MCF 10A (cell line): ENCODE measurements at regions not wholly inside any gene's neighbourhood (a gene's known extent, or its start where the extent isn't known, plus 50 kb on each side); places are given as distances from the start of the nearest gene placed in this dataset.

Source experiments
- BruUV-seq: library from RNA; stranded (reverse); fragments of 400-500 nt; replicated peaks from 2 replicates; lab custom pipeline; 2021; lab: Mats Ljungman, UMichigan
- CTCF ChIA-PET: fragments of 300-600 bp; sonication (Branson Sonifier 250); formaldehyde crosslinking; extraction: SDS; loops from one replicate; lab custom pipeline; 2021; ENCODE audit warnings: antibody characterized with exemption, inconsistent platforms; lab: Yijun Ruan, JAX
- POLR2A ChIA-PET: fragments of 300-600, 350-650 bp; sonication (Branson Sonifier 250); formaldehyde crosslinking; extraction: SDS; loops from one replicate; lab custom pipeline; 2020; ENCODE audit warnings: antibody characterized with exemption, inconsistent platforms; lab: Yijun Ruan, JAX
- DNase-seq: peaks from one replicate; pipeline ENCODE4 v3.0.0-alpha.2; 2018; ENCODE audit not compliant: unreplicated experiment
- H3K27ac Mint-ChIP-seq: one replicate; pipeline ENCODE4 v1.8.0; 2022; ENCODE audit warnings: mild to moderate bottlenecking, low read depth, mixed read lengths; ENCODE audit not compliant: unreplicated experiment
- H3K27me3 Mint-ChIP-seq: one replicate; pipeline ENCODE4 v1.8.0; 2022; ENCODE audit warnings: mixed read lengths; ENCODE audit not compliant: insufficient read depth, unreplicated experiment
- H3K36me3 Mint-ChIP-seq: one replicate; pipeline ENCODE4 v1.8.0; 2022; ENCODE audit warnings: mild to moderate bottlenecking, moderate library complexity, mixed read lengths; ENCODE audit not compliant: insufficient read depth, unreplicated experiment
- H3K4me1 Mint-ChIP-seq: one replicate; pipeline ENCODE4 v1.8.0; 2022; ENCODE audit warnings: mixed read lengths; ENCODE audit not compliant: insufficient read depth, unreplicated experiment
- H3K4me3 Mint-ChIP-seq: one replicate; pipeline ENCODE4 v1.8.0; 2022; ENCODE audit warnings: mild to moderate bottlenecking, moderate library complexity, mixed read lengths; ENCODE audit not compliant: unreplicated experiment
- H3K9me3 Mint-ChIP-seq: one replicate; pipeline ENCODE4 v1.8.0; 2022; ENCODE audit warnings: mixed read lengths; ENCODE audit not compliant: unreplicated experiment
- intact Hi-C: fragments of 100-400 bp; cut with micrococcal nuclease; formaldehyde crosslinking; loops from 2 replicates; pipeline ENCODE4 v1.14.1; 2022
- TF ChIP-seq, protein P1 (sequence below): fragments of 200-600 bp; IDR thresholded peaks from one replicate; pipeline ENCODE4 v1.8.0; 2022; ENCODE audit warnings: antibody characterized with exemption, mild to moderate bottlenecking; ENCODE audit not compliant: unreplicated experiment

DNA sequence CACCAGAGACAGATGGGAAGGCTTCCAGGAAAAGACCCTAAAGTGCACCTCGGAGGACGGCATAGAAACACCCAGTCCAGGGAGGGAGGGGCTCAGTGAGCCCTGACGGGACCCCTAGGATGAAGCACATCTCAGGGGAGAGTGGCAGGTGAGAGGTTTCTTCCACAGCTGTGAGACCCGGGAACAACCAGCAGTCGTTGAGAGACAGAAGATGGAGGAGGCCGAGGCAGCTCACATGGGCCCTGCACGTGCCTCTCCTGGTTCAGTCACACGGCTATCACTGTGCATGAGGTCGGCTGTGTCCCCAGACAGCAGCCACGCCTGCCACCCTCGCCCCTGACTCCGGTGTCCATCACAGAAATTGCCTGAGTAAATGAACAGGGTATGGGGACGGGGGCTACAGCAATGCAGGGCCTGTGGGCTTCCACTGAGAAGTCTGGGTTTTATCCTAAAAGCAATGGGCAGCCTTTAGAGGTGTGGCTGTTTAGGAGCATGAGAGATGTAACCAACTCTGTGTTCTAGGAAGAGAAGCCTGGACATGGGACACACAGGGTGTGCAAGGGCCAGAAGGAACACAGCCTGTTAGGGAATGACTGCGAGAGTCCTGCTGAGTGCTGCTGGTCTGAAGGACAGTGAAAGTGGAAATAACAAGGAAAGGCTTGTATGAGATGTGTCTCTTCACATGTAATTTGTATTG, 102.0 kb downstream of the TMEM18 start:
- POLR2A ChIA-PET: interaction anchor here (1.1 to 2.7 kb wide), 2 partner anchors 7 to 285 kb away, joined by 3 to 12 read pairs; no protein-coding TSS in a partner anchor
- no peak for DNase-seq
- Mint-ChIP-seq H3K36me3 (no peaks in the 10 kb centered on the region), H3K9me3 (peaks cover 11% of the 10 kb centered on the region), H3K4me3 (no peak overlapping the region), H3K27ac (no peak overlapping the region), H3K4me1 (peaks cover 9% of the 10 kb centered on the region), H3K27me3 (no peaks in the 10 kb centered on the region)
- no TSS peak for BruUV-seq
- CTCF ChIA-PET: no interaction called here
- intact Hi-C loops: no loop called here
- TF ChIP-seq, protein P1, sequence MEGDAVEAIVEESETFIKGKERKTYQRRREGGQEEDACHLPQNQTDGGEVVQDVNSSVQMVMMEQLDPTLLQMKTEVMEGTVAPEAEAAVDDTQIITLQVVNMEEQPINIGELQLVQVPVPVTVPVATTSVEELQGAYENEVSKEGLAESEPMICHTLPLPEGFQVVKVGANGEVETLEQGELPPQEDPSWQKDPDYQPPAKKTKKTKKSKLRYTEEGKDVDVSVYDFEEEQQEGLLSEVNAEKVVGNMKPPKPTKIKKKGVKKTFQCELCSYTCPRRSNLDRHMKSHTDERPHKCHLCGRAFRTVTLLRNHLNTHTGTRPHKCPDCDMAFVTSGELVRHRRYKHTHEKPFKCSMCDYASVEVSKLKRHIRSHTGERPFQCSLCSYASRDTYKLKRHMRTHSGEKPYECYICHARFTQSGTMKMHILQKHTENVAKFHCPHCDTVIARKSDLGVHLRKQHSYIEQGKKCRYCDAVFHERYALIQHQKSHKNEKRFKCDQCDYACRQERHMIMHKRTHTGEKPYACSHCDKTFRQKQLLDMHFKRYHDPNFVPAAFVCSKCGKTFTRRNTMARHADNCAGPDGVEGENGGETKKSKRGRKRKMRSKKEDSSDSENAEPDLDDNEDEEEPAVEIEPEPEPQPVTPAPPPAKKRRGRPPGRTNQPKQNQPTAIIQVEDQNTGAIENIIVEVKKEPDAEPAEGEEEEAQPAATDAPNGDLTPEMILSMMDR: no peak

DNA sequence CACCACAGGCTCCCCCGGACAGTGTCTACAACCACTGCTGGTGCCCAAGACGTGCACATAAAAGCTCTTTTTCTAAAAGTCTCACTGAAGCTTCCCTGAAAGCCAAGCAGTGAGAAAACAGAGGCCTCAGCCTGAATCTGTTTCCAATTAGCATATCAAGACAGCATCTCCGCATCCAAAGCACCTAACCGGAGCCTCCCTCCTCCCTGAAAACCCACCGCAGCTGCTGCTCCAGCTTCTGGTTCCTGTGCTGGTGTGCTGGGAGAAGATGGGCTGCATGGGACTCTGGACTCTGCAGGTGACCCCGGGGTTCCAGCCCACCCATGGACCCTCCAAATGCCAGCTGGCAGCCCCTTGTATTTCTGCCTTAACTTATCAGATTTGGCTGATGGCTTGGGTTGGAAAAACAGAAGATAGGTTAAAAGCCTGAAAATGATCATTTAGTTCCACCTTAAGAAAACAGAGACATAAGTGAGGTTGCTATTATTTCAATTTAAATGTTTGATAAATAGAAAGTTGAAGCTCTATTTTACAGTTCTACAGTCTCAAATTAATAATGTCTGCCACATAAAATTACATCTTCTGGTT, 103.3 kb downstream of the TMEM18 start:
- no peak overlapping the region for H3K4me3 Mint-ChIP-seq
- TF ChIP-seq, protein P1: no peak
- H3K27ac Mint-ChIP-seq: no peak overlapping the region
- H3K4me1 Mint-ChIP-seq: peaks cover 9% of the 10 kb centered on the region
- intact Hi-C loops: no loop called here
- no TSS peak for BruUV-seq
- peaks cover 16% of the 10 kb centered on the region for H3K9me3 Mint-ChIP-seq
- ChIA-PET CTCF (interaction anchor here (0.6 to 0.8 kb wide), 2 partner anchors 93 to 323 kb away, joined by 3 read pairs; no protein-coding TSS in a partner anchor), POLR2A (interaction anchor here (0.6 to 0.7 kb wide), 2 partner anchors 10 to 28 kb away, joined by 3 read pairs; no protein-coding TSS in a partner anchor)
- no peaks in the 10 kb centered on the region for H3K27me3 Mint-ChIP-seq
- no peak for DNase-seq
- H3K36me3 Mint-ChIP-seq: no peaks in the 10 kb centered on the region

DNA sequence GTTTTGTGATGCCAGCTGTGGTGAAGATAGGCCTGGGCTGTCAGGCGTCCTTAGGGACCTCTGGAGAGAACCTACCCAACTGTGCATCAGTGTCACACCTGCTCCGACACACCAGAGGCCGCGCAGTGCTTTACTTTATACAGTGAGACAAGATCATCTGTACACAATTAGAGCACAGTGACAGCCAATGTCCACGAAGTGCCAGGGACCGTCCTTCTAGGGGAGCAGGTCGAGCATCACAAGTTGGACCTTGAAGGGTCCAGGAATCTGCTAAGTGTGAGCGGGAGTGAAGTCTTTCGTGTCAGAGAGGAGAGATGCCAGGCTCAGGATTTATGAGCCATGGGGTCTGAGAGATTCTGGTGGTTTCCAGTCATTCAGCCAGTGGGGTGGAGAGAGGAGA, 104.2 kb downstream of the TMEM18 start:
- TF ChIP-seq, protein P1: no peak
- Mint-ChIP-seq H3K27ac (no peak overlapping the region), H3K27me3 (no peaks in the 10 kb centered on the region), H3K4me3 (no peak overlapping the region), H3K9me3 (peaks cover 16% of the 10 kb centered on the region), H3K4me1 (peaks cover 17% of the 10 kb centered on the region), H3K36me3 (no peaks in the 10 kb centered on the region)
- intact Hi-C loops: no loop called here
- POLR2A ChIA-PET: no interaction called here
- CTCF ChIA-PET: no interaction called here
- BruUV-seq: no TSS peak
- no peak for DNase-seq

GRCh38 chr2:569681-570080, 107.5 kb downstream of the TMEM18 start:
- no TSS peak for BruUV-seq
- H3K9me3 Mint-ChIP-seq: peaks cover 16% of the 10 kb centered on the region
- peaks cover 21% of the 10 kb centered on the region for H3K4me1 Mint-ChIP-seq
- no peak overlapping the region for H3K4me3 Mint-ChIP-seq
- ChIA-PET CTCF (interaction anchor here (1.0 to 2.7 kb wide), 5 partner anchors 13 to 65 kb away, joined by 3 to 16 read pairs (median 4); no protein-coding TSS in a partner anchor), POLR2A (interaction anchor here (0.6 to 1.0 kb wide), 2 partner anchors 17 to 36 kb away, joined by 3 to 4 read pairs; no protein-coding TSS in a partner anchor)
- H3K27ac Mint-ChIP-seq: no peak overlapping the region
- intact Hi-C loops: loop anchor here (2.0 kb wide), 1 partner anchor 35 kb away; no protein-coding TSS in a partner anchor
- H3K27me3 Mint-ChIP-seq: no peaks in the 10 kb centered on the region
- TF ChIP-seq, protein P1: no peak
- H3K36me3 Mint-ChIP-seq: no peaks in the 10 kb centered on the region
- DNase-seq: no peak
